ENCODE measurements at regions not wholly inside any gene's neighbourhood (a gene's known extent, or its start where the extent isn't known, plus 50 kb on each side); places are given as distances from the start of the nearest gene placed in this dataset.

GRCh38 chr18:56120782-56121181 is 517.6 kb downstream of the TXNL1 start:
- Histone ChIP-seq H3K56ac (ENCODE audit: insufficient read length, low read depth, low read length) (no peak overlapping the region), H3K4me1 (ENCODE audit: insufficient read depth, low read length) (peaks cover 2% of the 10 kb centered on the region; the same call in 1 of the 2 replicates), H3K27ac (ENCODE audit: insufficient read length, low read depth, low read length) (no peak overlapping the region), H4K8ac (replicated peaks; ENCODE audit: insufficient read length, low read depth, low read length) (no peak overlapping the region), H2BK15ac (ENCODE audit: low read depth, low read length) (no peak overlapping the region), H3K14ac (ENCODE audit: insufficient read depth, low read length) (no peak overlapping the region), H3K23me2 (ENCODE audit: insufficient read length, low read depth, low read length, poor library complexity, severe bottlenecking) (no peaks in the 10 kb centered on the region), H3K79me1 (ENCODE audit: insufficient read depth, low read depth, low read length, poor library complexity, severe bottlenecking) (no peaks in the 10 kb centered on the region), H2AK5ac (ENCODE audit: insufficient read length, low read length) (no peak overlapping the region), H2BK20ac (ENCODE audit: low read depth, low read length, poor library complexity, severe bottlenecking) (no peak overlapping the region), H3K27me3 (ENCODE audit: insufficient read depth, low read length) (no peaks in the 10 kb centered on the region), H2BK12ac (ENCODE audit: insufficient read length, low read depth, low read length) (no peak overlapping the region), H3K4me2 (ENCODE audit: insufficient read depth, insufficient read length, low read length) (no peak overlapping the region), H4K5ac (ENCODE audit: insufficient read length, low read depth, low read length) (no peak overlapping the region), H3K9me3 (ENCODE audit: control insufficient read depth, low read depth, low read length) (no peaks in the 10 kb centered on the region), H2AFZ (ENCODE audit: low read length) (no peak overlapping the region), H3K4ac (ENCODE audit: low read depth, low read length) (no peak overlapping the region), H2BK5ac (ENCODE audit: insufficient read length, low read length) (no peak overlapping the region), H4K91ac (ENCODE audit: insufficient read length, low read depth, low read length) (no peak overlapping the region), H3K79me2 (ENCODE audit: insufficient read depth, low read length) (no peaks in the 10 kb centered on the region), H3K18ac (ENCODE audit: insufficient read length, low read depth, low read length) (no peak overlapping the region), H3K23ac (ENCODE audit: insufficient read length, low read depth, low read length) (no peak overlapping the region), H2BK120ac (ENCODE audit: low read depth, low read length, poor library complexity, severe bottlenecking) (no peak overlapping the region), H3K9ac (ENCODE audit: extremely low read depth, insufficient read length, low read length) (no peak overlapping the region), H4K20me1 (ENCODE audit: control insufficient read depth, insufficient read depth, insufficient read length) (no peaks in the 10 kb centered on the region), H3T11ph (ENCODE audit: low read length) (no peak overlapping the region)
- no peaks in the 10 kb centered on the region for H3K36me3 Mint-ChIP-seq (ENCODE audit: insufficient read depth in 1 of 3, low read depth in 3 of 3)
- H3K9me3 Mint-ChIP-seq: no peaks in the 10 kb centered on the region
- H3K4me3 Mint-ChIP-seq: no peak overlapping the region
- peaks cover 9 to 10% of the 10 kb centered on the region in 2 experiments for H3K4me1 Mint-ChIP-seq
- no peaks in the 10 kb centered on the region; the same call in 1 of the 2 replicates for H3K27me3 Mint-ChIP-seq (ENCODE audit: low read depth)
- H3K27ac Mint-ChIP-seq: no peak overlapping the region
- TF ChIP-seq, protein P1, sequence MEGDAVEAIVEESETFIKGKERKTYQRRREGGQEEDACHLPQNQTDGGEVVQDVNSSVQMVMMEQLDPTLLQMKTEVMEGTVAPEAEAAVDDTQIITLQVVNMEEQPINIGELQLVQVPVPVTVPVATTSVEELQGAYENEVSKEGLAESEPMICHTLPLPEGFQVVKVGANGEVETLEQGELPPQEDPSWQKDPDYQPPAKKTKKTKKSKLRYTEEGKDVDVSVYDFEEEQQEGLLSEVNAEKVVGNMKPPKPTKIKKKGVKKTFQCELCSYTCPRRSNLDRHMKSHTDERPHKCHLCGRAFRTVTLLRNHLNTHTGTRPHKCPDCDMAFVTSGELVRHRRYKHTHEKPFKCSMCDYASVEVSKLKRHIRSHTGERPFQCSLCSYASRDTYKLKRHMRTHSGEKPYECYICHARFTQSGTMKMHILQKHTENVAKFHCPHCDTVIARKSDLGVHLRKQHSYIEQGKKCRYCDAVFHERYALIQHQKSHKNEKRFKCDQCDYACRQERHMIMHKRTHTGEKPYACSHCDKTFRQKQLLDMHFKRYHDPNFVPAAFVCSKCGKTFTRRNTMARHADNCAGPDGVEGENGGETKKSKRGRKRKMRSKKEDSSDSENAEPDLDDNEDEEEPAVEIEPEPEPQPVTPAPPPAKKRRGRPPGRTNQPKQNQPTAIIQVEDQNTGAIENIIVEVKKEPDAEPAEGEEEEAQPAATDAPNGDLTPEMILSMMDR (conservative IDR thresholded peaks at IDR 0.05): no peak
- no peak for DNase-seq
- no CpG with 5 or more reads among the region's 3 CpGs for WGBS (ENCODE audit: extremely low coverage, insufficient read length, low lambda C conversion rate)
